ENCODE measurements at regions not wholly inside any gene's neighbourhood (a gene's known extent, or its start where the extent isn't known, plus 50 kb on each side); places are given as distances from the start of the nearest gene placed in this dataset.

- intact Hi-C loops (cut with micrococcal nuclease), result no loop called here
- Histone ChIP-seq H3K9ac (ENCODE audit: insufficient read depth in 1 of 2, low read depth in 2 of 2, low read length in 2 of 2) (no peak overlapping the region), H3K9me3 (replicated peaks; ENCODE audit: control insufficient read depth, insufficient read depth, low read depth, low read length) (no peaks in the 10 kb centered on the region), H3K4me3 (no peak overlapping the region), H3K79me2 (ENCODE audit: control insufficient read depth, insufficient read depth, low read length) (no peaks in the 10 kb centered on the region), H3K27me3 (ENCODE audit: control insufficient read depth in 2 of 2, insufficient read depth in 2 of 2, low read length in 2 of 2) (no peaks in the 10 kb centered on the region), H3K4me1 (replicated peaks in 1 of 2; ENCODE audit: control insufficient read depth in 2 of 2, insufficient read depth in 2 of 2, low read length in 2 of 2) (no peaks in the 10 kb centered on the region), H3K36me3 (ENCODE audit: control insufficient read depth, insufficient read depth, low read length) (no peaks in the 10 kb centered on the region), H3K27ac (ENCODE audit: extremely low read depth, low read depth, low read length) (no peak overlapping the region), H3K9me1 (ENCODE audit: control insufficient read depth, insufficient read depth, low read length) (no peaks in the 10 kb centered on the region), H3K4me2 (ENCODE audit: insufficient read depth, low read length) (no peak overlapping the region), H4K20me1 (replicated peaks; ENCODE audit: control insufficient read depth, insufficient read depth, low read length) (no peaks in the 10 kb centered on the region), H2AFZ (ENCODE audit: low read depth, low read length) (no peak overlapping the region)
- 47% methylated on average over 2 of the region's 2 CpGs for WGBS (ENCODE audit: insufficient coverage, low coverage, missing lambda C conversion rate)
- in situ Hi-C loops (cut with MboI), result no loop called here
- TF ChIP-seq MAX (CRISPR knock-in tag; IDR thresholded peaks at IDR 0.05), result no peak
- no peak for TF ChIP-seq ZNF431 (CRISPR knock-in tag; IDR thresholded peaks at IDR 0.05)
- TF ChIP-seq NKRF (IDR thresholded peaks at IDR 0.05; ENCODE audit: borderline replicate concordance), result no peak
- no peak for TF ChIP-seq ZBTB43 (CRISPR knock-in tag; IDR thresholded peaks at IDR 0.05)
- TF ChIP-seq ETV1 (tag; conservative IDR thresholded peaks at IDR 0.05; ENCODE audit: low read depth), result no peak
- TF ChIP-seq SLC30A9 (CRISPR knock-in tag; IDR thresholded peaks at IDR 0.05), result no peak
- no peak for TF ChIP-seq ZNF589 (CRISPR knock-in tag; IDR thresholded peaks at IDR 0.05; ENCODE audit: low read depth)
- no peak for TF ChIP-seq NR1H2 (CRISPR knock-in tag; IDR thresholded peaks at IDR 0.05)
- TF ChIP-seq PYGO2 (tag; IDR thresholded peaks at IDR 0.05), result no peak
- no peak for TF ChIP-seq ILF3 (IDR thresholded peaks at IDR 0.05; ENCODE audit: borderline replicate concordance)
- POLR2A ChIA-PET, result interaction anchor here (1.2 kb wide), 1 partner anchor 10 kb away, joined by 4 read pairs; no protein-coding TSS in a partner anchor
- no peak for DNase-seq (ENCODE audit: extremely low read depth in 1 of 4, low spot score in 3 of 4)
- no peak for FAIRE-seq
- ATAC-seq, result no peak
- BruUV-seq (replicated peaks), result no TSS peak
- CTCF ChIA-PET (ENCODE audit: low intra/inter-chr PET ratio), result no interaction called here
These were observed 462.8 kb downstream of the EDEM1 start for GRCh38 chr3:5650303-5650702.
